Neural crest cell (in vitro differentiated cells): ENCODE measurements at regions not wholly inside any gene's neighbourhood (a gene's known extent, or its start where the extent isn't known, plus 50 kb on each side); places are given as distances from the start of the nearest gene placed in this dataset.

Experiments used
- DNase-seq: peaks from one replicate; pipeline ENCODE4 v3.0.0; 2021; ENCODE audit warnings: low read depth, mixed read lengths, low spot score
- H3K27ac Mint-ChIP-seq: one replicate; pipeline ENCODE4 v1.8.0; 2021; ENCODE audit warnings: mild to moderate bottlenecking, mixed read lengths; ENCODE audit not compliant: unreplicated experiment
- H3K27me3 Mint-ChIP-seq: 2 replicates; pipeline ENCODE4 v1.8.0; 2021; ENCODE audit warnings: low read depth, mild to moderate bottlenecking, mixed read lengths
- H3K36me3 Mint-ChIP-seq: 2 replicates; pipeline ENCODE4 v1.8.0; 2021; ENCODE audit warnings: low read depth, mild to moderate bottlenecking, mixed read lengths
- H3K4me1 Mint-ChIP-seq: 2 replicates; pipeline ENCODE4 v1.8.0; 2021; ENCODE audit warnings: mixed read lengths
- H3K4me3 Mint-ChIP-seq: one replicate; pipeline ENCODE4 v1.8.0; 2021; ENCODE audit warnings: mild to moderate bottlenecking, mixed read lengths
- H3K9me3 Mint-ChIP-seq: 2 replicates; pipeline ENCODE4 v1.8.0; 2021; ENCODE audit warnings: mixed read lengths
- TF ChIP-seq, protein P1 (sequence below): fragments of 200-600 bp; sonication (generic); conservative IDR thresholded peaks from 2 replicates; pipeline ENCODE4 v1.5.0; 2021; ENCODE audit warnings: antibody characterized with exemption, mild to moderate bottlenecking

DNA sequence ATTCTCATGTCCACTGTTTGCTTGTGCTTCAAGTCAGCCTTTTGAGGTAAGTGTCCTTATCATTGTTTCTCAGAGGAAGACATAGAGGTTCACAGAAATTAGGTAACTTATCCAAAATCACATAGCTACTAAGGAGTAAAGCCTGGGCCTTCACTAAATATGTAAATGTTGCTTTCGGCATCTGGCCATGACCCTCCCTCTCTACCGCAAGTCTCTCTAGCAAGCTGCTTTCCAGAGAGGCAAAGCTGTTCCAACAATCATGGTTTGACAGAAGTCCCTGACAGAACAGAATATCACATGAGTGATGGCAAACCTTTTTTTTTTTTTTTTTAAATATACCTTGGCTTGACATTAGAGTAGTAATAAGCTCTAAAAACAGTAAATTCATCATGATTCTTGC, 94.5 kb upstream of the F3 start:
- Mint-ChIP-seq H3K36me3 (peaks cover 4% of the 10 kb centered on the region), H3K9me3 (peaks cover 13% of the 10 kb centered on the region), H3K27ac (no peak overlapping the region), H3K4me3 (no peak overlapping the region), H3K27me3 (no peaks in the 10 kb centered on the region), H3K4me1 (peaks cover 8% of the 10 kb centered on the region)
- TF ChIP-seq, protein P1, sequence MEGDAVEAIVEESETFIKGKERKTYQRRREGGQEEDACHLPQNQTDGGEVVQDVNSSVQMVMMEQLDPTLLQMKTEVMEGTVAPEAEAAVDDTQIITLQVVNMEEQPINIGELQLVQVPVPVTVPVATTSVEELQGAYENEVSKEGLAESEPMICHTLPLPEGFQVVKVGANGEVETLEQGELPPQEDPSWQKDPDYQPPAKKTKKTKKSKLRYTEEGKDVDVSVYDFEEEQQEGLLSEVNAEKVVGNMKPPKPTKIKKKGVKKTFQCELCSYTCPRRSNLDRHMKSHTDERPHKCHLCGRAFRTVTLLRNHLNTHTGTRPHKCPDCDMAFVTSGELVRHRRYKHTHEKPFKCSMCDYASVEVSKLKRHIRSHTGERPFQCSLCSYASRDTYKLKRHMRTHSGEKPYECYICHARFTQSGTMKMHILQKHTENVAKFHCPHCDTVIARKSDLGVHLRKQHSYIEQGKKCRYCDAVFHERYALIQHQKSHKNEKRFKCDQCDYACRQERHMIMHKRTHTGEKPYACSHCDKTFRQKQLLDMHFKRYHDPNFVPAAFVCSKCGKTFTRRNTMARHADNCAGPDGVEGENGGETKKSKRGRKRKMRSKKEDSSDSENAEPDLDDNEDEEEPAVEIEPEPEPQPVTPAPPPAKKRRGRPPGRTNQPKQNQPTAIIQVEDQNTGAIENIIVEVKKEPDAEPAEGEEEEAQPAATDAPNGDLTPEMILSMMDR: no peak
- no peak for DNase-seq

DNA sequence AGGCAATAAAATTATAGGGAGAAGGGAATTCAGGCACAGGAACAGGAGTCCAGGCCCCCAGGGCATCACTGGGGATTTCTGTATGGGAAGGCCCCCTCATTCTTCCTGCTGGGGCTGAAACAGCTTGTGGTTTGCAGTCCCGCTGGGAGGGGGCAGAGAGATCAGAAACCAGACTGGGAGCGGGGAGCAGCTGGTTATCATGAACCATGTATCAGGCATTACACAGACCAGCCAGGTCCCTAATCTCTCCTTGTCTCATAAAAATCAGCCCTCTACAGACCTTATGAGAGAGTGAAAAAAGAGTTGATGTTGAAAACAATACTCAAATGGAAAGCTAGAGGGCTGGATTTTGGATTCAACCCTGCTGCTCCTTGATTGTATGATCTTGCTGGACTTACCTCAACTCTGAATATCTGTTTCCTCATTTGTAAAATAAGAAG, 93.4 kb upstream of the F3 start:
- Mint-ChIP-seq H3K27me3 (no peaks in the 10 kb centered on the region), H3K36me3 (peaks cover 1% of the 10 kb centered on the region), H3K27ac (no peak overlapping the region), H3K4me3 (no peak overlapping the region), H3K4me1 (peaks cover 8% of the 10 kb centered on the region), H3K9me3 (peaks cover 10% of the 10 kb centered on the region)
- TF ChIP-seq, protein P1: no peak
- no peak for DNase-seq

DNA sequence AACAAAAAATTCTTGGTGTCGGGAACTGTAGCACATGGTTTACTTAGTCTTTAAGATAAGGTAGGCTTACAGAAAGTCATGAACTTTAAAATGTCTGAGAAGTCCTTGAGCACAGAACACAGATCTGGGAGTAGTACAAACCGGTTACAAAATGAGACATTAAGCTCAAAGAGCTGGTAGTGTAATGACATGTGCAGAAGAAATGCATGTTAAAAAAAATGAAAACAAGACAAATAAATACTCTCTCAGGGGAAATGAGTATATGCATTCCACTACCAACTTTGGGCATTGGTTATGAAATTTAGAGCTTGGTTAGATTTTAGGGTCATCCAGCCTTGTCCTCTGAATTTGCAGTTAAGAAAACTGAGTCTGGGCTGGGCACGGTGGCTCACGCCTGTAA, 91.5 kb upstream of the F3 start:
- Mint-ChIP-seq H3K36me3 (no peaks in the 10 kb centered on the region), H3K27ac (no peak overlapping the region), H3K4me1 (peaks cover 8% of the 10 kb centered on the region), H3K27me3 (no peaks in the 10 kb centered on the region), H3K4me3 (no peak overlapping the region), H3K9me3 (peaks cover 2% of the 10 kb centered on the region)
- TF ChIP-seq, protein P1: no peak
- DNase-seq: no peak

DNA sequence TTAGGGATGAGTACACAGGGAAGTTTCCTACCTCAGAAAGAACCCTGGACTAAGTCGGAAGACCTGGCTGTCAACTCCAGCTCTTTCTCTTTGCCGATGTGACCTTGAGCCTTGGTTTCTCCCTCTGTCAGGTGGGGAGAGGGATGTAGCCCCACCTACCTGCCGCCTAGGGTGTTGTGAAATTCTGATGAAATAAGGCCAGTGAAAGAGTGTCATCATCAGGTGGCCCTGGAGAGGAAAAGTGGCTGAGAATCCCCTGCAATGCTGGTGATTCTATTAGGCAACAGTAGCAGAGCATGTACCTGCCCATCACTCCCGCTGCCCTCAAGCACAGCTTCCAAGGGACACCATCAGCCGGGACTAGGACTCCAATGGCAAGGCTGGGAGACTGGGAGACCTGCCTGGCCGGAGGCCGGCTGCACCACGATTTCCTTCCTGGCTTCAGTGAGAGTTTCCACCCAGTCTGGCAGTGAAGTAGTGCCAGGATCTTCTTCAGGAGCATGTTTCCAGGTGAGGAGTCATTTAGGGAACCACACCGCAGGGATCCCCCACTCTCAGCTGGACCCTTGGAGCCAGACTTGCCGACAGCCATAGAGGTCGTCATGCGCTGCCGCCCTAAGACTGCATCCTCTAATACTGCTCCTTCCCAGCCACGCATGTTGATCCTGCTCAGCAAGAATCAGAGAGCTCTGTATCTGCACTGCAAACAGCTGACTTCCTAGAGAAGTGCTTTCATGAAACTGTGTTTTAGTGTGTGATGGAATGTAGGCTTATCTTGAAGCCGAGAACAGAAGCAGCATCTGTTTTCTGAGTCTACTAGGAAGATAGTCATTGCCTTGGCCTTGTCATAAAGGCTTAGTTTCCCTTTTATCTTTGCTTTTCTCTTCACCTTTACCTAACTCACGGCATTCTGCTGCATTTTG, 88.0 kb upstream of the F3 start:
- Mint-ChIP-seq H3K27ac (peak overlapping the region; percentile 64), H3K27me3 (no peaks in the 10 kb centered on the region), H3K4me3 (no peak overlapping the region), H3K36me3 (no peaks in the 10 kb centered on the region), H3K4me1 (no peaks in the 10 kb centered on the region), H3K9me3 (peaks cover 2% of the 10 kb centered on the region)
- TF ChIP-seq, protein P1: no peak
- no peak for DNase-seq

DNA sequence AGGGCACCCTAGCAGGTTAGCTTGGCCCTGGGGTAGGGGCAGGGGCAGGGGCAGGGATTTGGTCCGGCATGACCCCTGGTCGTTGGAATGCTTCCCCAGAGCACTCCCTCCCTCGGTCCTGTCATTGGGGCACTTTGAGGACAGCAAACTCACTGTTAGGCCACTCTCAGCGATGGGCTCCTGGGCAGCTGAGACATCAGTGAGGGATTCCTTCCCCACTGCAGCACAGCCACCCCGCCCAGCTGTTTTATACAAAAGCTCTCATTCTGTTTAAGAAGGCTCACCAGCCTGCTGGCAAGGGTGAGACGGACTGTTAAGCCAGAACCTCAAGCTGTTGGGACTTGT, 86.9 kb upstream of the F3 start:
- DNase-seq: no peak
- H3K4me1 Mint-ChIP-seq: peaks cover 6% of the 10 kb centered on the region
- TF ChIP-seq, protein P1: no peak
- no peak overlapping the region for H3K27ac Mint-ChIP-seq
- no peak overlapping the region for H3K4me3 Mint-ChIP-seq
- peaks cover 2% of the 10 kb centered on the region for H3K9me3 Mint-ChIP-seq
- no peaks in the 10 kb centered on the region for H3K36me3 Mint-ChIP-seq
- H3K27me3 Mint-ChIP-seq: no peaks in the 10 kb centered on the region
